ENCODE measurements at regions not wholly inside any gene's neighbourhood (a gene's known extent, or its start where the extent isn't known, plus 50 kb on each side); places are given as distances from the start of the nearest gene placed in this dataset.

DNA sequence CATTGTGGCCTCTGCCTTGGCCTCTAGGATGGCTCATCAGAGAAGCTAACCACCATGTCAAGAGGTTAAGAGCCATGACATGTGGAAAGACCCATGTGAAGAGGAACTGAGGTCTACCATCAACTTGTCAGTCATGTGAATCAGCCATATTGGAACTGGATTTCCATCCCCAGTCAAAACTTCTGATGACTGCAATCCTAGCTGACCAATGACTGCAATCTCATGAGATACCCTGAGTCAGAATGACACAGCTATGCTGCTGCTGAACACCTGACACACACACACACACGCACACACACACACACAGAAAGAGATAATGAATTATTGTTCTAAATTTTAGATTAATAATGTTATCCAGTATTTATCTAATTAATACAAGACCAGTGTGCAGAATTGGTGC is 337.5 kb upstream of the LMCD1 start:
- TF ChIP-seq TAF1 (IDR thresholded peaks at IDR 0.05; ENCODE audit: borderline replicate concordance, low read depth, low read length) (no peak), POLR2AphosphoS5 (IDR thresholded peaks at IDR 0.05; ENCODE audit: low read depth, low read length) (no peak), POLR2A (IDR thresholded peaks at IDR 0.05; ENCODE audit: low read depth, low read length) (no peak)
